Activated naive CD4-positive, alpha-beta T cell treated with anti-CD3 and anti-CD28 coated beads, Interleukin-2, amount 50 U/mL, for 24 hours (primary cell): ENCODE measurements at regions not wholly inside any gene's neighbourhood (a gene's known extent, or its start where the extent isn't known, plus 50 kb on each side); places are given as distances from the start of the nearest gene placed in this dataset.
"Not testable (repeated sequence)": the region's sequence is repeated elsewhere in the genome, so short reads cannot be mapped to it uniquely, and the experiment has no call there.

Experiments used
- H3K27ac Mint-ChIP-seq: one replicate; pipeline ENCODE4 v1.8.0; 2021; ENCODE audit warnings: mild to moderate bottlenecking, mixed read lengths
- H3K27me3 Mint-ChIP-seq: one replicate; pipeline ENCODE4 v1.8.0; 2021; ENCODE audit warnings: mixed read lengths
- H3K36me3 Mint-ChIP-seq: one replicate; pipeline ENCODE4 v1.8.0; 2021; ENCODE audit warnings: mixed read lengths
- H3K4me1 Mint-ChIP-seq: one replicate; pipeline ENCODE4 v1.8.0; 2021; ENCODE audit warnings: mixed read lengths
- H3K4me3 Mint-ChIP-seq: one replicate; pipeline ENCODE4 v1.8.0; 2021; ENCODE audit warnings: mild to moderate bottlenecking, mixed read lengths
- H3K9me3 Mint-ChIP-seq: one replicate; pipeline ENCODE4 v1.8.0; 2021; ENCODE audit warnings: mixed read lengths

- Mint-ChIP-seq H3K27ac (no peak overlapping the region), H3K9me3 (no peaks in the 10 kb centered on the region), H3K27me3 (peaks cover 4% of the 10 kb centered on the region), H3K4me3 (no peak overlapping the region), H3K4me1 (no peaks in the 10 kb centered on the region), H3K36me3 (no peaks in the 10 kb centered on the region)
Observed at GRCh38 chr15:62639906-62640605, 402.5 kb upstream of the TPM1 start.

- H3K4me3 Mint-ChIP-seq = no peak overlapping the region
- no peaks in the 10 kb centered on the region for H3K36me3 Mint-ChIP-seq
- no peak overlapping the region for H3K27ac Mint-ChIP-seq
- H3K27me3 Mint-ChIP-seq = peaks cover 1% of the 10 kb centered on the region
- H3K9me3 Mint-ChIP-seq = no peaks in the 10 kb centered on the region
- H3K4me1 Mint-ChIP-seq = no peaks in the 10 kb centered on the region
Observed at GRCh38 chr15:62641825-62642224, 400.7 kb upstream of the TPM1 start.

- no peaks in the 10 kb centered on the region for H3K9me3 Mint-ChIP-seq
- no peaks in the 10 kb centered on the region for H3K4me1 Mint-ChIP-seq
- H3K27me3 Mint-ChIP-seq = peaks cover 2% of the 10 kb centered on the region
- no peak overlapping the region for H3K27ac Mint-ChIP-seq
- no peak overlapping the region for H3K4me3 Mint-ChIP-seq
- peaks cover 1% of the 10 kb centered on the region for H3K36me3 Mint-ChIP-seq
Observed at GRCh38 chr15:62643572-62643971, 399.0 kb upstream of the TPM1 start.

DNA sequence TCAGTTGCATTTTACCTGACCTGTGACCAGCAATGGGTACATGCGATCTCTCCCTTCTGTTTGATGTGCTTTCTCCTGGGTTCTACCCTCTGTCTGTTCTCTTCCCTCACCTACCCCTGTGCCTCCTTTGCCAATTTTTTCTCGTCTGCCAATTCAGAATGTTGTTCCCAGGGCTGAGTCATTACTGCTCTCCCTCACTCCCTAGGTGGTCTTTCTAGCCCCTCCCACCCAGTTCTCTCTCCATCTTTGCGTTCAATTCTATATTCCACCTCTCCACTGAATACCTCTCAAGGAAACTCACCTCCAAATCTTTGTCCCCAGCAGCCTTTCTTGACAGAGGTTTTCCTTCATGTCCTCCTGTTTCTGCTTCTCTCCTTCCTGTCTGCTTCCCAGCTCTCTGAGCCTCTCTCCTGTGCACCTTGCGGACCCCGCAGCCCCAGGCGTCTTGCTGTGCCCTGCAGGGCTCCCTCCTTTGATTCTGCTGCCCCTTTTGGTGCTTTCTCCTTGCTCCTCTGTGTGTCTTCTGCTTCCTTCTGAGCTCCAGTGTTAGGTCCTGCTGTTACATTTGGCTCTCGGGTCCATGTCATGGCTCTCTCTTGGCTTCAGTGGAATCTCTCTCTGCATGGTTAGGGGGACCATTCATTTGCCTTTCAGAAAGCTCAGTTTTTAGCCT is 398.2 kb upstream of the TPM1 start:
- no peak overlapping the region for H3K4me3 Mint-ChIP-seq
- peaks cover 2% of the 10 kb centered on the region for H3K27me3 Mint-ChIP-seq
- H3K9me3 Mint-ChIP-seq = no peaks in the 10 kb centered on the region
- H3K36me3 Mint-ChIP-seq = peaks cover 1% of the 10 kb centered on the region
- no peaks in the 10 kb centered on the region for H3K4me1 Mint-ChIP-seq
- no peak overlapping the region for H3K27ac Mint-ChIP-seq

DNA sequence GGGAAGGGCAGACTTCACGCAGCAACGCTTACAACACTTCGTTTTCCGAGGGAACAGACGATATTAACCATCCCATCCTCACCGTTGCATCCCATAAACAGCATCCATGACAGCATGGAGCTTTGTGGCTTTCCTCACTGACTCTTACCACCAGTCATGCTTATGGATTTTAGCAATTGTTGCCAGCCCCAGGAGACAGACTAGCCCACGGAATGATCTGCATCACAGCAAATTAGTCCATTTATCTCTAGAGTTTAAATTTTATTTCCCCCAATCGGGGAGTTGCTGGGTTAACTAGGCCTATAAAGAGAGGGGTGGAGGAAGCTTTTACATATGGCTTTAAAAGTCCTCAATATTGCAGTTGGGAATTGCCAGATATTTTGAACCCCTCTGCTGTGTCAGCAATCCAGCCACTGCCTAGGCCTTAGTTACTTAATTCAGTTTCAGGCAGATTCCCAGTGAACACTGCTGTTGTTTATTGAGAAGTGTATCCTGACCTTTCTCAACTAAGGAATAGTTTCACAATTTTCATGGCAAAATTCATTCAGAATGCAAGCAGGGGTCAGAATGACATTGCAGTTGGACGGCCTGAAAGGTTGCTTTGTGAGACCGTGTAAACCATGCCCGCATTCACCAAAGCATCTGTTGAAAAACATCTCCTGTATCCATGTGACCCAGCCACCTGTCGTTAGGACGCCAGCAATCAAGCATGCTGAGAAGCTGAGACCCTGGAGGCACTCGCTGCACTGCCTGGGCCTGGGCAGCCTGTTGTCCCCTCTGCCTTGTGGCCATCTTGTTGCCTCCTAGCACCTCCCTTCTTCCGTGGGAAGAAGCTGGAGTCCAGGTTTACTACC is 397.4 kb upstream of the TPM1 start:
- Mint-ChIP-seq H3K27ac (no peak overlapping the region), H3K4me1 (no peaks in the 10 kb centered on the region), H3K9me3 (no peaks in the 10 kb centered on the region), H3K4me3 (no peak overlapping the region), H3K36me3 (peaks cover 1% of the 10 kb centered on the region), H3K27me3 (peaks cover 3% of the 10 kb centered on the region)

GRCh38 chr15:62647202-62647842 is 395.2 kb upstream of the TPM1 start:
- Mint-ChIP-seq H3K27ac (no peak overlapping the region), H3K27me3 (peaks cover 8% of the 10 kb centered on the region), H3K36me3 (peaks cover 1% of the 10 kb centered on the region), H3K9me3 (no peaks in the 10 kb centered on the region), H3K4me1 (no peaks in the 10 kb centered on the region), H3K4me3 (no peak overlapping the region)

GRCh38 chr15:62647843-62648505 is 394.6 kb upstream of the TPM1 start:
- no peaks in the 10 kb centered on the region for H3K9me3 Mint-ChIP-seq
- H3K4me3 Mint-ChIP-seq = no peak overlapping the region
- peaks cover 8% of the 10 kb centered on the region for H3K27me3 Mint-ChIP-seq
- no peaks in the 10 kb centered on the region for H3K4me1 Mint-ChIP-seq
- peaks cover 1% of the 10 kb centered on the region for H3K36me3 Mint-ChIP-seq
- peak overlapping the region; percentile 31 for H3K27ac Mint-ChIP-seq

DNA sequence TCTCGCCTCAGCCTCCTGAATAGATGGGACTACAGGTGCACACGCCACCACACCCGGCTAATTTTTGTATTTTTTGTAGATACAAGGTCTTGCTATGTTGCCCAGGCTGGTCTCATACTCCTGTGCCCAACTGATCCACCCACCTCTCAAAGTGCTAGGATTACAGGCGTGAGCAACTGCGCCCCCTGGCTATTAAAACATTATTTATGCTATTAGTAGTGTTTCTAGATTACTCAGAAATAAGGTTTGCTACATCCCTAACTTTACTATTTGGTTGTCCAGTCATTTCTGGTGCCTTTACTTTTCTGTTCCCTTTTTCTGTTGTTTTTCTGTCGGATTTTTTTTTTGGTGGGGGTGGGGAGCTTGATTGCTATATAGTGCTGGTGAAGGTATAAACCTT is 393.6 kb upstream of the TPM1 start:
- no peak overlapping the region for H3K27ac Mint-ChIP-seq
- peaks cover 8% of the 10 kb centered on the region for H3K27me3 Mint-ChIP-seq
- no peaks in the 10 kb centered on the region for H3K4me1 Mint-ChIP-seq
- H3K9me3 Mint-ChIP-seq = no peaks in the 10 kb centered on the region
- no peak overlapping the region for H3K4me3 Mint-ChIP-seq
- peaks cover 1% of the 10 kb centered on the region for H3K36me3 Mint-ChIP-seq

DNA sequence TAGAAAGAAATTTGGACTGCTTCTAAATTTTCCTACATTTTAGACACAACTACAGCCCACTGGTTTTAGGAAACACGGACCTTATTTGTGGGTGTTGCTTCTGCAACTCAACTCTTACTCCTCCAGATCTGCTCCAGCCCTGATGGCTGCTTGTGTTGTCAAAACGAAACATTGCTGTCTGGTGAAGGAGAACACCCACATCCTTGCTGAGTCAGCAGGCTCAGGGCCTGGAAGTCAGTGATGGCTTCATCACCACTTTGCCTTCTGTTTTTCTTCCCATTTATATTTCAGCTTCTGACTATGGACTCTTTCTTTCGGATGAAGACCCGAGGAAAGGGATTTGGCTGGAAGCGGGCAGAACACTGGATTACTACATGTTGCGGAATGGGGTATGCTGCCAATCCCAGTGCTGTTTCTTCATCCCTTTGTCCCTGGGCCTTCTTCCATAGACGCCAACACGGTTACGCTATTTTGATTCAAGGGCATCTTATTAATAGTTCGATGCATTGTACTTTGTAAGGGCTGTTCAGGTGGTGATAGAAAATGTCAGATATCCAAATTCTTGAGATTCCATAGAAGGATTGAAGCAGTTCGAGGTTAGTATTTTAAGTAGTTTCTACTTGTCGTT is 392.6 kb upstream of the TPM1 start:
- Mint-ChIP-seq H3K36me3 (peaks cover 1% of the 10 kb centered on the region), H3K27ac (no peak overlapping the region), H3K9me3 (no peaks in the 10 kb centered on the region), H3K4me1 (no peaks in the 10 kb centered on the region), H3K27me3 (peaks cover 8% of the 10 kb centered on the region), H3K4me3 (no peak overlapping the region)

DNA sequence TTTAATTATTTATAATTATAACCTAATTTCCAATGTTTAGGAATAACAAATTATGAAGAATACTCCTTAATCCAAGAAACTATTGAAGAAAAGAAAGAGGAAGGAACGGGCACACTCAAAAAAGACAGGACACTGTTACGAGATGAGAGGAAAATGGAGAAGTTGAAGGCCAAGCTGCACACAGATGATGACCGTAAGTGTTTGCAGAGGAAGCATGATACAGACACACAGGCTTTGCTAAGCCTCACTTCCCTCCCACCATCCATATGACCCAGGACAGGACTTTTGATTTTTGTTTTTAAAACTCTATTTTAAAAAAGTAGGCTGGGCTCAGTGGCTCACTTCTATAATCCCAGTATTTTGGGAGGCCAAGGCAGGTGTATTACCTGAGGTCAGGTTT is 389.4 kb upstream of the TPM1 start:
- Mint-ChIP-seq H3K4me3 (no peak overlapping the region), H3K27ac (no peak overlapping the region), H3K9me3 (no peaks in the 10 kb centered on the region), H3K4me1 (no peaks in the 10 kb centered on the region), H3K27me3 (peaks cover 6% of the 10 kb centered on the region), H3K36me3 (no peaks in the 10 kb centered on the region)

DNA sequence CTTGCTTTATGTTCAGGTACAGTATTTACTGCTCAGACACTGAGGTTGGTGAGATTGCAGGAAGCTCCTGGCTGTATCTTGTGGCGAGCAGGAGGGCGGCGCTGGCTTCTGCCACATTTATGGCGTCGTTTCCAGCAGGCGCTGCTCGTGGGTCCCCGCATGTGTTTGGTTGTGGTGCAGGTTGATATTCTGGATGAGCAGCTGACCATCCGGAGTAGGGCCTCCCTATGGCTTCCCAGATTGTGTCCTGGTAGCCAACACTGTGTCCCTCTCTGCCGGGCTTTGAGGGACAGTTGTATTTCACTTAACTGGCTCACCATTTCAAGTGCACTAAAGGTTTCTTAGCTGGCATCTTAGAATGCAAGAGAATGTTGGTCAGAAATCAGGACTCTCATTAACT is 386.5 kb upstream of the TPM1 start:
- H3K4me1 Mint-ChIP-seq = no peaks in the 10 kb centered on the region
- no peaks in the 10 kb centered on the region for H3K9me3 Mint-ChIP-seq
- H3K27ac Mint-ChIP-seq = no peak overlapping the region
- no peaks in the 10 kb centered on the region for H3K36me3 Mint-ChIP-seq
- peaks cover 2% of the 10 kb centered on the region for H3K27me3 Mint-ChIP-seq
- H3K4me3 Mint-ChIP-seq = no peak overlapping the region

GRCh38 chr15:62657501-62657900 is 385.0 kb upstream of the TPM1 start:
- not testable (repeated sequence) for H3K9me3 Mint-ChIP-seq, H3K4me3 Mint-ChIP-seq, H3K36me3 Mint-ChIP-seq, H3K27me3 Mint-ChIP-seq, H3K4me1 Mint-ChIP-seq, H3K27ac Mint-ChIP-seq

- Mint-ChIP-seq H3K36me3 (no peaks in the 10 kb centered on the region), H3K27me3 (no peaks in the 10 kb centered on the region), H3K9me3 (no peaks in the 10 kb centered on the region), H3K27ac (no peak overlapping the region), H3K4me3 (no peak overlapping the region), H3K4me1 (no peaks in the 10 kb centered on the region)
Observed at GRCh38 chr15:62658498-62658897, 384.0 kb upstream of the TPM1 start.

GRCh38 chr15:62663547-62663946 is 379.0 kb upstream of the TPM1 start:
- H3K4me1 Mint-ChIP-seq = no peaks in the 10 kb centered on the region
- H3K9me3 Mint-ChIP-seq = no peaks in the 10 kb centered on the region
- no peaks in the 10 kb centered on the region for H3K36me3 Mint-ChIP-seq
- no peak overlapping the region for H3K27ac Mint-ChIP-seq
- no peak overlapping the region for H3K4me3 Mint-ChIP-seq
- no peaks in the 10 kb centered on the region for H3K27me3 Mint-ChIP-seq

GRCh38 chr15:62665449-62665848 is 377.1 kb upstream of the TPM1 start:
- Mint-ChIP-seq H3K4me1 (no peaks in the 10 kb centered on the region), H3K27me3 (no peaks in the 10 kb centered on the region), H3K4me3 (no peak overlapping the region), H3K9me3 (no peaks in the 10 kb centered on the region), H3K27ac (no peak overlapping the region), H3K36me3 (no peaks in the 10 kb centered on the region)
